ENCODE measurements at regions not wholly inside any gene's neighbourhood (a gene's known extent, or its start where the extent isn't known, plus 50 kb on each side); places are given as distances from the start of the nearest gene placed in this dataset.

- H3K4me1 ChIP-seq (ENCODE audit: control insufficient read depth, extremely low read depth, insufficient read depth, low read length), result peaks cover 5% of the 10 kb centered on the region
- no peaks in the 10 kb centered on the region for H3K9me3 ChIP-seq (replicated peaks; ENCODE audit: control insufficient read depth, insufficient read depth, low read length)
- BruUV-seq (replicated peaks), result no TSS peak
- H3K4me2 ChIP-seq (ENCODE audit: insufficient read depth, low read length), result no peak overlapping the region
- TF ChIP-seq JUN (IDR thresholded peaks at IDR 0.05; ENCODE audit: borderline replicate concordance, insufficient read depth, insufficient read length, low read depth), result no peak
- no peak for TF ChIP-seq MAX (IDR thresholded peaks at IDR 0.05; ENCODE audit: insufficient read depth, insufficient read length)
- TF ChIP-seq POLR2AphosphoS5 (IDR thresholded peaks at IDR 0.05; ENCODE audit: insufficient read depth, low read depth, low read length), result no peak
- no peaks in the 10 kb centered on the region for H3K36me3 ChIP-seq (ENCODE audit: control insufficient read depth in 2 of 2, extremely low read depth in 1 of 2, insufficient read depth in 2 of 2, low read length in 2 of 2)
- intact Hi-C loops (cut with micrococcal nuclease), result loop anchor here (10.0 kb wide), 1 partner anchor 1180 kb away; no protein-coding TSS in a partner anchor
- no peaks in the 10 kb centered on the region for H4K20me1 ChIP-seq (replicated peaks; ENCODE audit: control insufficient read depth, extremely low read depth, insufficient read depth, low read length)
- H3K9me1 ChIP-seq (replicated peaks; ENCODE audit: control insufficient read depth, extremely low read depth, insufficient read depth, low read length), result no peaks in the 10 kb centered on the region
- ChIA-PET POLR2A (no interaction called here), CTCF (no interaction called here)
- peaks cover 2% of the 10 kb centered on the region for H3K79me2 ChIP-seq (ENCODE audit: control insufficient read depth, insufficient read depth, low read length)
- no peak overlapping the region for H3K9ac ChIP-seq (replicated peaks; ENCODE audit: extremely low read depth, insufficient read depth, low read length)
- H2AFZ ChIP-seq (ENCODE audit: low read depth, low read length), result no peak overlapping the region
- dilution Hi-C loops (cut with MboI; ENCODE audit: extremely low pct_ligation_motif_present, low sequenced_read_pairs), result no loop called here
- no peak overlapping the region for H3K27ac ChIP-seq (ENCODE audit: insufficient read depth, low read depth, low read length)
- H3K27me3 ChIP-seq (ENCODE audit: control insufficient read depth in 2 of 2, insufficient read depth in 2 of 2, low read length in 2 of 2), result no peaks in the 10 kb centered on the region
- DNase-seq (ENCODE audit: low read depth, low spot score) (no peak), FAIRE-seq (no peak)
- no peak overlapping the region for H3K4me3 ChIP-seq (replicated peaks in 1 of 3; ENCODE audit: insufficient read depth in 1 of 3, low read depth in 1 of 3, low read length in 3 of 3)
These were observed 766.5 kb downstream of the METTL15 start for GRCh38 chr11:28874706-28875105.

GRCh38 chr11:28871090-28871489 lies 762.9 kb downstream of the METTL15 start:
- ChIA-PET POLR2A (no interaction called here), CTCF (interaction anchor here (0.9 to 1.4 kb wide), 2 partner anchors 10 kb away, joined by 3 read pairs; no protein-coding TSS in a partner anchor)
- no peaks in the 10 kb centered on the region for H3K27me3 ChIP-seq (ENCODE audit: control insufficient read depth in 2 of 2, insufficient read depth in 2 of 2, low read length in 2 of 2)
- no peaks in the 10 kb centered on the region for H3K4me1 ChIP-seq (ENCODE audit: control insufficient read depth, extremely low read depth, insufficient read depth, low read length)
- no peaks in the 10 kb centered on the region for H3K9me3 ChIP-seq (replicated peaks; ENCODE audit: control insufficient read depth, insufficient read depth, low read length)
- no peak overlapping the region for H3K27ac ChIP-seq (ENCODE audit: insufficient read depth, low read depth, low read length)
- H3K9me1 ChIP-seq (replicated peaks; ENCODE audit: control insufficient read depth, extremely low read depth, insufficient read depth, low read length), result no peaks in the 10 kb centered on the region
- H3K4me3 ChIP-seq (replicated peaks in 1 of 3; ENCODE audit: insufficient read depth in 1 of 3, low read depth in 1 of 3, low read length in 3 of 3), result no peak overlapping the region
- FAIRE-seq, result no peak
- TF ChIP-seq GATA2 (IDR thresholded peaks at IDR 0.05; ENCODE audit: insufficient read depth, insufficient read length, low read depth, low read length) (no peak), POLR2AphosphoS5 (IDR thresholded peaks at IDR 0.05; ENCODE audit: insufficient read depth, low read depth, low read length) (no peak), EZH2 (IDR thresholded peaks at IDR 0.05; ENCODE audit: borderline replicate concordance, low read depth, low read length, severe bottlenecking) (no peak), CTCF (IDR thresholded peaks at IDR 0.05; ENCODE audit: extremely low read depth in 1 of 2, insufficient read depth in 1 of 2, low read depth in 1 of 2, low read length in 2 of 2) (no peak), JUN (IDR thresholded peaks at IDR 0.05; ENCODE audit: borderline replicate concordance, insufficient read depth, insufficient read length, low read depth) (no peak), FOS (IDR thresholded peaks at IDR 0.05; ENCODE audit: borderline replicate concordance, insufficient read depth, low read length) (no peak)
- H3K9ac ChIP-seq (replicated peaks; ENCODE audit: extremely low read depth, insufficient read depth, low read length), result no peak overlapping the region
- peaks cover 2% of the 10 kb centered on the region for H3K79me2 ChIP-seq (ENCODE audit: control insufficient read depth, insufficient read depth, low read length)
- no TSS peak for BruUV-seq (replicated peaks)
- intact Hi-C loops (cut with micrococcal nuclease), result loop anchor here (10.0 kb wide), 1 partner anchor 1176 kb away; no protein-coding TSS in a partner anchor
- H4K20me1 ChIP-seq (replicated peaks; ENCODE audit: control insufficient read depth, extremely low read depth, insufficient read depth, low read length), result no peaks in the 10 kb centered on the region
- DNase-seq (ENCODE audit: low read depth, low spot score), result no peak
- H3K36me3 ChIP-seq (ENCODE audit: control insufficient read depth in 2 of 2, extremely low read depth in 1 of 2, insufficient read depth in 2 of 2, low read length in 2 of 2), result no peaks in the 10 kb centered on the region
- no peak overlapping the region for H2AFZ ChIP-seq (ENCODE audit: low read depth, low read length)
- dilution Hi-C loops (cut with MboI; ENCODE audit: extremely low pct_ligation_motif_present, low sequenced_read_pairs), result no loop called here
- H3K4me2 ChIP-seq (ENCODE audit: insufficient read depth, low read length), result no peak overlapping the region
